ENCODE measurements at regions not wholly inside any gene's neighbourhood (a gene's known extent, or its start where the extent isn't known, plus 50 kb on each side); places are given as distances from the start of the nearest gene placed in this dataset.

GRCh38 chr1:125080077-125080476 lies 3895.3 kb downstream of the SRGAP2C start:
- no peak for TF ChIP-seq CTCF (IDR thresholded peaks at IDR 0.05)
- no peak for TF ChIP-seq POLR2A (IDR thresholded peaks at IDR 0.05)
